Ishikawa (cell line): ENCODE measurements at regions not wholly inside any gene's neighbourhood (a gene's known extent, or its start where the extent isn't known, plus 50 kb on each side); places are given as distances from the start of the nearest gene placed in this dataset.

Experiments used
- CEBPB ChIP-seq: IDR thresholded peaks from 2 replicates; pipeline ENCODE4 v1.6.1; 2012
- CREB1 ChIP-seq: IDR thresholded peaks from 2 replicates; pipeline ENCODE4 v1.6.1; 2012; ENCODE audit warnings: low read depth
- EGR1 ChIP-seq: IDR thresholded peaks from 2 replicates; pipeline ENCODE4 v1.6.1; 2012
- EP300 ChIP-seq: IDR thresholded peaks from 2 replicates; pipeline ENCODE4 v1.6.1; 2012; ENCODE audit warnings: borderline replicate concordance
- FOXM1 ChIP-seq: IDR thresholded peaks from 2 replicates; pipeline ENCODE4 v1.6.1; 2012; ENCODE audit warnings: low read depth, borderline replicate concordance
- NFIC ChIP-seq: IDR thresholded peaks from 2 replicates; pipeline ENCODE4 v1.6.1; 2012
- RAD21 ChIP-seq: IDR thresholded peaks from 2 replicates; pipeline ENCODE4 v1.6.1; 2012; ENCODE audit warnings: low read depth
- TAF1 ChIP-seq: IDR thresholded peaks from 2 replicates; pipeline ENCODE4 v1.6.1; 2012; ENCODE audit warnings: low read depth, mild to moderate bottlenecking
- TCF12 ChIP-seq: IDR thresholded peaks from 2 replicates; pipeline ENCODE4 v1.6.1; 2012; ENCODE audit warnings: low read depth
- TEAD4 ChIP-seq: IDR thresholded peaks from 2 replicates; pipeline ENCODE4 v1.6.1; 2012
- YY1 ChIP-seq: IDR thresholded peaks from 2 replicates; pipeline ENCODE4 v1.6.1; 2012; ENCODE audit warnings: low read depth
- ZBTB7A ChIP-seq: IDR thresholded peaks from 2 replicates; pipeline ENCODE4 v1.6.1; 2012; ENCODE audit warnings: low read depth
- TF ChIP-seq, protein P1 (sequence below): IDR thresholded peaks from 2 replicates; pipeline ENCODE4 v1.6.1; 2012
- TF ChIP-seq, protein P2 (sequence below): IDR thresholded peaks from 2 replicates; pipeline ENCODE4 v1.6.1; 2012
- TF ChIP-seq, protein P3 (sequence below): IDR thresholded peaks from 2 replicates; pipeline ENCODE4 v1.6.1; 2012; ENCODE audit warnings: low read depth, mild to moderate bottlenecking

DNA sequence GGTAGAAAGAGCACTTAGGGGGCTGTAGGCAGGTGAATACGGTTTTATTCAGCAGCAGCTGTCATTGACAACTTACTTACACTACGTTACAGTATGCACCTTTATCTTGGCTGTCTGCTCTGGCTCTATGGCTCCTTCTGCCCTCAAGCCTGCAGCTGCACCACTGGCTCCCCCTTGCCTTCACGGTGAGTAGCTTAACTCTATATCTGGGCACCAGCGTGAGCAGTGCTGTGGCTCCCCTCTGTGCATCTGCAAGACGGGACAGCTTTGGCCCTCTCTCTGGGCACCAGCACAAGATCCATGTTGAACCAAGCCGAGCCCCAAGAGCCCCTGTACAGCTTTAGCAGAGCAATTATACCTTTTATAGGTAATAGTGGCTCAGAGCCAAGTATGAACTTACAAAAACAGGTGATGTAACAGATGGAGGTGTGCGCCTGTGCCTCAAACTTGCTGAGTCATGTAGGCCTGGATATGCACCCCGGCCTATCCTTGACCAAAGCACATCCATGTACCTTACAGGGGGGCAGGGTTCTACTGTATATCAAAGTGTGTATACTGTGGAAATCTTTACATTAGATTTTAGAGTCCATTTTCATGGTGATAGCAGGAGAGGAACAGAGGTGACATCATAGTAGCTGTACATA is 96.9 kb upstream of the CTSC start:
- TF ChIP-seq NFIC, result peak; percentile 56
- TF ChIP-seq CEBPB, result peak; percentile 13; the same call in 1 of the 2 replicates
- TF ChIP-seq TCF12, result no peak

DNA sequence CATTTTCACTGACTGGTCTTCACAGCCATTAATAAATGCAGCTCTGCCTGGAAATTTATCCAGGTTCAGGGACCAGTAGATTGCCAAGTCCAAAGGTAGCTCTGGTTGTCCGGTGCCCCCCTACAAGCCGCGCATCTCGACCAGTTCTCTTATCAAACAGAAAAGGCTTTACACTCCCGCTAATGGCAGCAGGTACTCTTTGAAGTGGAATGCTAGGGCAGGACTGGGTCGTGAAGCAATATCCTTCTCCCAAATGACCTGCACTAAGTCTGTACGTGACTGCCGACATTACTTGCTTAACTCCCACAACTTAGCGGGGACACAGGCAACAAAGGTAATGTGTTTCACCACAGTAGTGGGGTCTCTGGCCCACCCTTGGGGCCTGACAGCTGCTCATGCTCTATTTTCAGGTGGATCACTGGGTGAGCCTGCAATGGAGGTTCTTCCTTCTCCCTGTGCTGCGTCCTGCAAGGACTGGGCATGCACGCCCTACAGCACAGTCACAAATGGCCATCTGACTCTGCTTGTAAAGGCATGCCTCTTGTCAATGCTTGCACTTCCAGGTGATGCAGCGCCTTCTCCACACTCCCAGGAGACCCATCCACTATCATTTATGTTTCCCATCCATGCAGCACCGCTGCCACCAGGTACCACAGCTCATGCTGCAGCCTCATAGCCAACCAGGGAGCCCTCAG is 96.1 kb upstream of the CTSC start:
- no peak for TF ChIP-seq CREB1
- TF ChIP-seq TCF12, result no peak
- no peak for TF ChIP-seq EP300
- TF ChIP-seq FOXM1, result no peak
- TF ChIP-seq TEAD4, result no peak
- TF ChIP-seq NFIC, result no peak

DNA sequence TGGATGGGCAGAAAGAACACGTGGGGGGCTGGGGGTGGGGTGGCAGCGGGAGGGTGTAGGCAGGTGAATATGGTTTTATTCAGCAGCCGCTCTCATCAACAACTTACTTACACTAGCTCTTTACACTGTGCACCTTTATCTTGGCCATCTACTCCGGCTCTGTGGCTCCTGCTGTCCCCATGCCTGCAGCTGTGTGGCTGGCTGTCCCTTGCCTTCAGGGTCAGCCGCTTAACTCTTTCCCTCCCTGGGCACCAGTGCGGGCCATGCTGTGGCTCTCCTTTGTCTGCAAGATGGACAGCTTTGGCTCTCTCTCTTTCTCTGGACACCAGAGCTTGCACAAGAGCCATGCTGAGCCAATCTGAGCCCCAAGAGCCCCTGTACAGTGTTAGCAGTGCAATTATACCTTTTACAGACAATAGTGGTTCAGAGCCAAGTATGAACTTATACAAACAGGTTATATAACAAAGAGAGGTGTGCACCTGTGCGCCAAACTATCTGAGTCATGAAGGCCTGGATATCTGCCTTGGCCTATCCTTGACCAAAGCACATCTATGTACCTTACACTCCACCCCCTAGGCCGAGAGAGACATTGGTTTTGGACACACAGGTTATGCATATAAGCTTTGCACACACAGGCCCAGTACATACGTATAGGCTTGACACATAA is 94.3 kb upstream of the CTSC start:
- TF ChIP-seq NFIC (peak; percentile 35), EGR1 (no peak), TAF1 (no peak), CEBPB (peak; percentile 44; the same call in 1 of the 2 replicates), TCF12 (no peak), TEAD4 (no peak), CREB1 (no peak)
- TF ChIP-seq, protein P1, sequence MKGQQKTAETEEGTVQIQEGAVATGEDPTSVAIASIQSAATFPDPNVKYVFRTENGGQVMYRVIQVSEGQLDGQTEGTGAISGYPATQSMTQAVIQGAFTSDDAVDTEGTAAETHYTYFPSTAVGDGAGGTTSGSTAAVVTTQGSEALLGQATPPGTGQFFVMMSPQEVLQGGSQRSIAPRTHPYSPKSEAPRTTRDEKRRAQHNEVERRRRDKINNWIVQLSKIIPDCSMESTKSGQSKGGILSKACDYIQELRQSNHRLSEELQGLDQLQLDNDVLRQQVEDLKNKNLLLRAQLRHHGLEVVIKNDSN, result no peak

DNA sequence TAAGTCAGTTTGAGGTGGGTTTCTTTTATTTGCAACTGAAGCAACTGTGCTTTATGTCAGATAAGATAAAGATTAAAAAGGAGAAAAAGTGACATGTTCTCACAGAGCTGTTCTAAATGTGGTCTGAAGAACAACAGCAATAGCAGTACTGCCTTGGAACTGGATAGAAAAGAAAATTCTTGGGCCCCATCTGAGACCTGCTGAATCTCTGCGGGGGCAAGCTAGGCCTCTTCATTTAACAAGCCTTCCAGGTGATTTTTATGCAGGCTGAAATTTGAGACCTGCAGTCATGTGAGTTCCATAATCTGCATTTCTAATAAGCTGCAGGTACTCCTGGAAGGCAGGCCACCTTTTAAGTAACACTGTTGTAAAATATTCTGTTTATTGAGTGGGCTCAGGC is 91.4 kb upstream of the CTSC start:
- TF ChIP-seq, protein P1, result 0 out of 2 replicates have a peak, but pooled peaks have one; percentile 29
- no peak for TF ChIP-seq ZBTB7A

DNA sequence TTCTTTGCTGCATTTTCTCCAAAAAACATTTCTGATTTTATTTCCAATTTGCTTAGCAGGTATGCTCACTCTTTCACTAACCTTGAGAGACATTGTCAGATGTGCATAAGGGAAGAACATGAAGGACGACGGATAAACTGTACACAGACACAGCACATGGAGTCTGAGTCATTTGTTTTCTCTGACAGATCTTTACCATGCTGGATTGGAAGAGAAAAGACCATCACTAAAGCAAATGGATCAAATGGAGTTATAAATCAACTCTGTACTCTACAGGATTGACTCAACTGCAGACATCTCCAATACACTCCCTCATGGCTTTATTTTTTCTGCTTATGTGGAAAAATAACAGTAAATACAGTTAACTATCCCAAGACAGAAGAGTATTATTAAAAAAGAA is 90.2 kb upstream of the CTSC start:
- TF ChIP-seq CREB1 (no peak), ZBTB7A (no peak), TCF12 (no peak), CEBPB (no peak), YY1 (no peak), RAD21 (no peak), EGR1 (no peak), TAF1 (no peak)
- TF ChIP-seq, protein P2, sequence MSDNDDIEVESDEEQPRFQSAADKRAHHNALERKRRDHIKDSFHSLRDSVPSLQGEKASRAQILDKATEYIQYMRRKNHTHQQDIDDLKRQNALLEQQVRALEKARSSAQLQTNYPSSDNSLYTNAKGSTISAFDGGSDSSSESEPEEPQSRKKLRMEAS, result no peak
- TF ChIP-seq, protein P3, sequence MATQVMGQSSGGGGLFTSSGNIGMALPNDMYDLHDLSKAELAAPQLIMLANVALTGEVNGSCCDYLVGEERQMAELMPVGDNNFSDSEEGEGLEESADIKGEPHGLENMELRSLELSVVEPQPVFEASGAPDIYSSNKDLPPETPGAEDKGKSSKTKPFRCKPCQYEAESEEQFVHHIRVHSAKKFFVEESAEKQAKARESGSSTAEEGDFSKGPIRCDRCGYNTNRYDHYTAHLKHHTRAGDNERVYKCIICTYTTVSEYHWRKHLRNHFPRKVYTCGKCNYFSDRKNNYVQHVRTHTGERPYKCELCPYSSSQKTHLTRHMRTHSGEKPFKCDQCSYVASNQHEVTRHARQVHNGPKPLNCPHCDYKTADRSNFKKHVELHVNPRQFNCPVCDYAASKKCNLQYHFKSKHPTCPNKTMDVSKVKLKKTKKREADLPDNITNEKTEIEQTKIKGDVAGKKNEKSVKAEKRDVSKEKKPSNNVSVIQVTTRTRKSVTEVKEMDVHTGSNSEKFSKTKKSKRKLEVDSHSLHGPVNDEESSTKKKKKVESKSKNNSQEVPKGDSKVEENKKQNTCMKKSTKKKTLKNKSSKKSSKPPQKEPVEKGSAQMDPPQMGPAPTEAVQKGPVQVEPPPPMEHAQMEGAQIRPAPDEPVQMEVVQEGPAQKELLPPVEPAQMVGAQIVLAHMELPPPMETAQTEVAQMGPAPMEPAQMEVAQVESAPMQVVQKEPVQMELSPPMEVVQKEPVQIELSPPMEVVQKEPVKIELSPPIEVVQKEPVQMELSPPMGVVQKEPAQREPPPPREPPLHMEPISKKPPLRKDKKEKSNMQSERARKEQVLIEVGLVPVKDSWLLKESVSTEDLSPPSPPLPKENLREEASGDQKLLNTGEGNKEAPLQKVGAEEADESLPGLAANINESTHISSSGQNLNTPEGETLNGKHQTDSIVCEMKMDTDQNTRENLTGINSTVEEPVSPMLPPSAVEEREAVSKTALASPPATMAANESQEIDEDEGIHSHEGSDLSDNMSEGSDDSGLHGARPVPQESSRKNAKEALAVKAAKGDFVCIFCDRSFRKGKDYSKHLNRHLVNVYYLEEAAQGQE, result no peak
- TF ChIP-seq, protein P1, result no peak

DNA sequence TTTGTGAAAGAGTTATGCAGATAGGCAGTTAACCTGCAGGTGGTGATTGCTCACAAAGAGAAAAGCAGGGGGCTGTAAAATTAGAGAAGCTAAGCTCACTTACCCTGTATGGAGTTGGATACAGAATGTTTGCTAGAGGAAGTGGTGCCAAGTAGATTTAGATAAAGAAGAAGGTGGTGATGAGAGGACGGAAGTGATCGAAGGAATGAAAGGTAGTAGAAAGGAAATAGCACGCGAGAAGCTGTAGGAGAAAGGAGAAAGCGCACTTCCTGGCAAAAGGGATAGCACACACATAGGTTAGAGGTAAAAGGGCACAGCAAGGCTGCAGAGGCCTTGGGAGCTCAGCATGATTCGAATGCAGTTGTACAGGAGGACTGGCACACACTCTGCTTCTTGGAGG is 87.3 kb upstream of the CTSC start:
- no peak for TF ChIP-seq TEAD4

DNA sequence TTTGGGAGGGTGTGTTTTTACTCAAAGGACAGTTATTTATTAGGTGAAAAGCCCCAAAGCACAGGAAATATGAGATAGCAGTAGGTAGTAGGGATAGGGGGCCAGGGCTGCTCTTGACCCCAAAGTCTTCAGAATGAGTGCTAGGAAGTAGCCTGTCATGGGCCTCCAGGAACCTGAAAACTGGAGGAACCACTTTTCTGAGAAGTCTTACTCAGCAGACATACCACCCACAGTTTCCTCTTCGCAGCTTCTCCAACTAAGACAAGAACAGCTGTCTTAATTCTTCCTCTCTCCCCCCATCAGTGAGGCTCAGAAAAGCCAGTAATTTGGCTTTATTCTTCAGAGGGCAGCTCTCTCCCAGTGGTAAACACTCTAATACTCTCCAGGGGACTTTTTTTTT is 84.0 kb upstream of the CTSC start:
- no peak for TF ChIP-seq TCF12
- no peak for TF ChIP-seq ZBTB7A
- TF ChIP-seq EP300, result no peak
- no peak for TF ChIP-seq CEBPB
- TF ChIP-seq, protein P1, result no peak
- no peak for TF ChIP-seq TEAD4
- TF ChIP-seq, protein P3, result no peak
- TF ChIP-seq CREB1, result no peak
- no peak for TF ChIP-seq NFIC
- TF ChIP-seq TAF1, result no peak
- TF ChIP-seq FOXM1, result no peak
- no peak for TF ChIP-seq EGR1
- TF ChIP-seq RAD21, result no peak
